ENCODE measurements at regions not wholly inside any gene's neighbourhood (a gene's known extent, or its start where the extent isn't known, plus 50 kb on each side); places are given as distances from the start of the nearest gene placed in this dataset.

DNA sequence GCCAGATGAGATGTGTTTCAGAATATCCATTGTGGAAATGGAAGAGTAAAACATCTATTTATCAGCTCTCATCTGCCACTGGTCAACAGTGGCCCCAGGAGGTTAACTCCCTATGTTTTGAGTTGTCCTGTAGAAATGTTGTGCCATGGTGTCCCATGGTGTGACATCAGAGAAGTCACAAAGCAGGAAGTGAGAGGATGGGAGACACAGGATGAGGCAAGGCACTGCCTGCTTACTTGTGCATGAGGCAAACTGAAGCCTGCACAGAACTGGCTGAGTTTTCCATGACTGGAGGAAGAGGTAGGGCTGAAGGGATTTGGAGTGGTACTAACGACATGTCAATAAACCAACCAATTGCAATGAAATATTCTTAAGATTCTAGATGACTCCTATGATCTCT is 131.5 kb upstream of the ZNF644 start:
- H3K36me3 Mint-ChIP-seq, result no peaks in the 10 kb centered on the region
- H3K4me1 Mint-ChIP-seq, result peaks cover 5% of the 10 kb centered on the region
- Histone ChIP-seq H3K9ac (ENCODE audit: insufficient read depth, low read length, poor library complexity, severe bottlenecking) (no peak overlapping the region), H2AFZ (ENCODE audit: insufficient read depth, low read depth, low read length, poor library complexity, severe bottlenecking) (no peak overlapping the region), H4K20me1 (ENCODE audit: insufficient read depth, low read length) (no peaks in the 10 kb centered on the region), H3K27ac (ENCODE audit: low read depth in 1 of 2, low read length in 2 of 2) (no peak overlapping the region), H3K27me3 (ENCODE audit: control insufficient read depth in 2 of 2, insufficient read depth in 2 of 2, low read length in 2 of 2) (no peaks in the 10 kb centered on the region), H3K9me3 (replicated peaks in 1 of 2; ENCODE audit: control insufficient read depth in 1 of 2, insufficient read depth in 1 of 2, low read length in 2 of 2) (no peaks in the 10 kb centered on the region), H3K36me3 (replicated peaks in 1 of 2; ENCODE audit: control insufficient read depth in 1 of 2, insufficient read depth in 2 of 2, low read length in 2 of 2) (no peaks in the 10 kb centered on the region), H3K4me3 (replicated peaks in 1 of 3; ENCODE audit: low read depth in 2 of 3, low read length in 3 of 3) (no peak overlapping the region), H3K79me2 (ENCODE audit: insufficient read depth, low read length) (no peaks in the 10 kb centered on the region), H3K4me2 (replicated peaks; ENCODE audit: extremely low read depth, low read length, poor library complexity, severe bottlenecking) (no peak overlapping the region), H3K4me1 (ENCODE audit: control insufficient read depth in 1 of 2, insufficient read depth in 2 of 2, low read length in 2 of 2) (peaks cover 0 to 3% of the 10 kb centered on the region in 2 donors)
- no peak for TF ChIP-seq CTCF (IDR thresholded peaks at IDR 0.05)
- H3K27ac Mint-ChIP-seq, result no peak overlapping the region
- H3K4me3 Mint-ChIP-seq, result no peak overlapping the region
- peaks cover 2 to 4% (median 3%) of the 10 kb centered on the region in 3 donors for H3K27me3 Mint-ChIP-seq (ENCODE audit: low read depth in 3 of 3)
- intact Hi-C loops (cut with micrococcal nuclease), result no loop called here
- peaks cover 0 to 2% (median 0%) of the 10 kb centered on the region in 7 donors for H3K9me3 Mint-ChIP-seq
- whole genome bisulfite sequencing (ENCODE audit: insufficient coverage), result no CpG with 5 or more reads among the region's 1 CpG
- no peak for DNase-seq

DNA sequence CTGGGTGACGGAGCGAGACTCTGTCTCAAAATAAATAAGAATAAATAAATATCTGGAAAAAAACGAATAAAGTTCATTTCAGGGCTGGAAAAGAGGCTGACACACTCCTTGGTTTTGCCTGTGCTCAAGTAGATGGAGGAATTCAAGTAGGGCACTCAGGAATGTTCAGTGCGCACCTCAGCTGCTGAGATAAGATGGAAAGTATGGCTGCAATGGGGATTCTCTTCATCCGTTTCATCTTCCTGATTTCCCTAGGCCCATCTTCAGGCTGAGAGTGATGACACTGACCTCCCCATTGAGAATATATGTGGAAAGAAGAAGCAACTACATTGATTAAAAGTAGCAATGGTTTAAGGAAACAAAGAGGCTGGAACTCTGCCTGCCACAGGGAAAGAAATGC is 130.5 kb upstream of the ZNF644 start:
- no peak for TF ChIP-seq CTCF (IDR thresholded peaks at IDR 0.05)
- Mint-ChIP-seq H3K27me3 (ENCODE audit: low read depth in 3 of 3) (peaks cover 1 to 4% (median 2%) of the 10 kb centered on the region in 3 donors), H3K9me3 (peaks cover 0 to 2% (median 0%) of the 10 kb centered on the region in 7 donors), H3K4me3 (no peak overlapping the region), H3K27ac (no peak overlapping the region), H3K4me1 (peaks cover 5% of the 10 kb centered on the region), H3K36me3 (no peaks in the 10 kb centered on the region)
- Histone ChIP-seq H3K79me2 (ENCODE audit: insufficient read depth, low read length) (no peaks in the 10 kb centered on the region), H4K20me1 (ENCODE audit: insufficient read depth, low read length) (no peaks in the 10 kb centered on the region), H3K4me3 (replicated peaks in 1 of 3; ENCODE audit: low read depth in 2 of 3, low read length in 3 of 3) (no peak overlapping the region), H3K4me2 (replicated peaks; ENCODE audit: extremely low read depth, low read length, poor library complexity, severe bottlenecking) (no peak overlapping the region), H2AFZ (ENCODE audit: insufficient read depth, low read depth, low read length, poor library complexity, severe bottlenecking) (no peak overlapping the region), H3K9me3 (replicated peaks in 1 of 2; ENCODE audit: control insufficient read depth in 1 of 2, insufficient read depth in 1 of 2, low read length in 2 of 2) (no peaks in the 10 kb centered on the region), H3K4me1 (ENCODE audit: control insufficient read depth in 1 of 2, insufficient read depth in 2 of 2, low read length in 2 of 2) (peaks cover 0 to 3% of the 10 kb centered on the region in 2 donors), H3K36me3 (replicated peaks in 1 of 2; ENCODE audit: control insufficient read depth in 1 of 2, insufficient read depth in 2 of 2, low read length in 2 of 2) (no peaks in the 10 kb centered on the region), H3K27ac (ENCODE audit: low read depth in 1 of 2, low read length in 2 of 2) (no peak overlapping the region), H3K27me3 (ENCODE audit: control insufficient read depth in 2 of 2, insufficient read depth in 2 of 2, low read length in 2 of 2) (no peaks in the 10 kb centered on the region), H3K9ac (ENCODE audit: insufficient read depth, low read length, poor library complexity, severe bottlenecking) (no peak overlapping the region)
- no CpG with 5 or more reads among the region's 5 CpGs for WGBS (ENCODE audit: insufficient coverage)
- intact Hi-C loops (cut with micrococcal nuclease), result no loop called here
- DNase-seq, result no peak
